ENCODE measurements at regions not wholly inside any gene's neighbourhood (a gene's known extent, or its start where the extent isn't known, plus 50 kb on each side); places are given as distances from the start of the nearest gene placed in this dataset.

DNA sequence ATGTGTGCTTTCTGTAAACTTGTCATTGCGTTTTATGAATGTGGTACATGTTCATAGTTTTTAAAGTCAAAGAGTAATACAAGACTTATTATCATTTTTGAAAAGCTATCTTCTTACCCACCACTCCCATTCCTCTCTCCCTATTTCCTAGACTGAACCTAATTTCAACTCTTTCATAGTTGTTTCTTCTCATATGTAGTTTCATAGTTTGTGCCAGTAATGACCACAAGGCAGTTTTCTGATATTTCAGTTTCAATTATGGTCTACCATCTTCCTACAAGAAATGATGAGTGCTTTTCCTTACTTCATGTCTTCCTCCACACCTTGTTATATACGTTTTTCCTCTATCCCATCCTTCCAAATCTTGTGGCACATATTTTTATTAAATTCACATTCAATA, 445.0 kb upstream of the GOLIM4 start:
- TF ChIP-seq, protein P1, sequence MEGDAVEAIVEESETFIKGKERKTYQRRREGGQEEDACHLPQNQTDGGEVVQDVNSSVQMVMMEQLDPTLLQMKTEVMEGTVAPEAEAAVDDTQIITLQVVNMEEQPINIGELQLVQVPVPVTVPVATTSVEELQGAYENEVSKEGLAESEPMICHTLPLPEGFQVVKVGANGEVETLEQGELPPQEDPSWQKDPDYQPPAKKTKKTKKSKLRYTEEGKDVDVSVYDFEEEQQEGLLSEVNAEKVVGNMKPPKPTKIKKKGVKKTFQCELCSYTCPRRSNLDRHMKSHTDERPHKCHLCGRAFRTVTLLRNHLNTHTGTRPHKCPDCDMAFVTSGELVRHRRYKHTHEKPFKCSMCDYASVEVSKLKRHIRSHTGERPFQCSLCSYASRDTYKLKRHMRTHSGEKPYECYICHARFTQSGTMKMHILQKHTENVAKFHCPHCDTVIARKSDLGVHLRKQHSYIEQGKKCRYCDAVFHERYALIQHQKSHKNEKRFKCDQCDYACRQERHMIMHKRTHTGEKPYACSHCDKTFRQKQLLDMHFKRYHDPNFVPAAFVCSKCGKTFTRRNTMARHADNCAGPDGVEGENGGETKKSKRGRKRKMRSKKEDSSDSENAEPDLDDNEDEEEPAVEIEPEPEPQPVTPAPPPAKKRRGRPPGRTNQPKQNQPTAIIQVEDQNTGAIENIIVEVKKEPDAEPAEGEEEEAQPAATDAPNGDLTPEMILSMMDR (conservative IDR thresholded peaks at IDR 0.05): no peak
- no peak for TF ChIP-seq ZFX (IDR thresholded peaks at IDR 0.05)
